GM19193 (cell line): ENCODE measurements at regions not wholly inside any gene's neighbourhood (a gene's known extent, or its start where the extent isn't known, plus 50 kb on each side); places are given as distances from the start of the nearest gene placed in this dataset.

Source experiments
- POLR2A ChIP-seq: IDR thresholded peaks from 4 replicates; pipeline ENCODE4 v1.6.1; 2011; ENCODE audit not compliant: insufficient read depth, insufficient read length; ENCODE audit errors: extremely low read depth

- TF ChIP-seq POLR2A: no peak
These were observed 142.3 kb upstream of the JUN start for GRCh38 chr1:58926152-58926551.

GRCh38 chr1:58927041-58927721 lies 143.3 kb upstream of the JUN start:
- TF ChIP-seq POLR2A: no peak

- TF ChIP-seq POLR2A: no peak
These were observed 143.9 kb upstream of the JUN start for GRCh38 chr1:58927722-58928085.

GRCh38 chr1:58928514-58928913 lies 144.7 kb upstream of the JUN start:
- TF ChIP-seq POLR2A: no peak

GRCh38 chr1:58929671-58930325 lies 146.0 kb upstream of the JUN start:
- TF ChIP-seq POLR2A: no peak

- no peak for TF ChIP-seq POLR2A
These were observed 147.2 kb upstream of the JUN start for GRCh38 chr1:58931024-58931423.

- no peak for TF ChIP-seq POLR2A
These were observed 147.9 kb upstream of the JUN start for GRCh38 chr1:58931756-58932155.

- TF ChIP-seq POLR2A: no peak
These were observed 149.2 kb upstream of the JUN start for GRCh38 chr1:58932859-58933598.

GRCh38 chr1:58933599-58933926 lies 149.7 kb upstream of the JUN start:
- no peak for TF ChIP-seq POLR2A

- no peak for TF ChIP-seq POLR2A
These were observed 150.9 kb upstream of the JUN start for GRCh38 chr1:58934706-58935105.

- TF ChIP-seq POLR2A: no peak
These were observed 153.1 kb upstream of the JUN start for GRCh38 chr1:58936973-58937372.

- no peak for TF ChIP-seq POLR2A
These were observed 155.3 kb upstream of the JUN start for GRCh38 chr1:58939146-58939545.

- TF ChIP-seq POLR2A: no peak
These were observed 156.0 kb upstream of the JUN start for GRCh38 chr1:58939666-58940370.

- no peak for TF ChIP-seq POLR2A
These were observed 157.8 kb upstream of the JUN start for GRCh38 chr1:58941471-58942289.
